Limb (tissue), 2 donors: ENCODE measurements at regions not wholly inside any gene's neighbourhood (a gene's known extent, or its start where the extent isn't known, plus 50 kb on each side); places are given as distances from the start of the nearest gene placed in this dataset.

Experiments used
- DNase-seq, 2 donors: peaks; one replicate each; pipeline ENCODE4 v3.0.0-alpha.2; 2016; ENCODE audit errors: extremely low spot score in 2 of 2

GRCh38 chr10:78630944-78631838 lies 437.6 kb upstream of the ZMIZ1 start:
- DNase-seq, result no peak

- DNase-seq, result no peak
Observed at GRCh38 chr10:78634389-78634815, 434.4 kb upstream of the ZMIZ1 start.

GRCh38 chr10:78634835-78635234 lies 433.9 kb upstream of the ZMIZ1 start:
- no peak for DNase-seq

- DNase-seq, result no peak
Observed at GRCh38 chr10:78639629-78640028, 429.1 kb upstream of the ZMIZ1 start.

GRCh38 chr10:78640796-78641636 lies 427.8 kb upstream of the ZMIZ1 start:
- DNase-seq, result peak in 1 of 2 donors; percentile 30

- DNase-seq, result no peak
Observed at GRCh38 chr10:78641693-78642092, 427.1 kb upstream of the ZMIZ1 start.

GRCh38 chr10:78642269-78642816 lies 426.4 kb upstream of the ZMIZ1 start:
- DNase-seq, result no peak

GRCh38 chr10:78643513-78643912 lies 425.3 kb upstream of the ZMIZ1 start:
- DNase-seq, result no peak

- no peak for DNase-seq
Observed at GRCh38 chr10:78644550-78644949, 424.2 kb upstream of the ZMIZ1 start.

- no peak for DNase-seq
Observed at GRCh38 chr10:78645169-78645686, 423.5 kb upstream of the ZMIZ1 start.

GRCh38 chr10:78645975-78646374 lies 422.8 kb upstream of the ZMIZ1 start:
- DNase-seq, result no peak

- no peak for DNase-seq
Observed at GRCh38 chr10:78648256-78648860, 420.4 kb upstream of the ZMIZ1 start.

GRCh38 chr10:78649429-78649828 lies 419.3 kb upstream of the ZMIZ1 start:
- DNase-seq, result no peak

GRCh38 chr10:78650122-78650521 lies 418.6 kb upstream of the ZMIZ1 start:
- no peak for DNase-seq

- peak in 1 of 2 donors; percentile 0 for DNase-seq
Observed at GRCh38 chr10:78651287-78651686, 417.5 kb upstream of the ZMIZ1 start.

GRCh38 chr10:78653555-78653954 lies 415.2 kb upstream of the ZMIZ1 start:
- no peak for DNase-seq

GRCh38 chr10:78654047-78654590 lies 414.6 kb upstream of the ZMIZ1 start:
- no peak for DNase-seq

- no peak for DNase-seq
Observed at GRCh38 chr10:78655979-78656378, 412.8 kb upstream of the ZMIZ1 start.

- peak in 1 of 2 donors; percentile 79 for DNase-seq
Observed at GRCh38 chr10:78656417-78657162, 412.2 kb upstream of the ZMIZ1 start.

- peak in 1 of 2 donors; percentile 68 for DNase-seq
Observed at GRCh38 chr10:78657163-78657861, 411.5 kb upstream of the ZMIZ1 start.
